A673 (cell line): ENCODE measurements at regions not wholly inside any gene's neighbourhood (a gene's known extent, or its start where the extent isn't known, plus 50 kb on each side); places are given as distances from the start of the nearest gene placed in this dataset.

ENCODE experiments used
- BruUV-seq: library from RNA; stranded (reverse); fragments of 400-500 nt; replicated peaks from 2 replicates; lab custom pipeline; 2021; lab: Mats Ljungman, UMichigan
- CTCF ChIA-PET: fragments of 300-600 bp; sonication (Branson Sonifier 250); formaldehyde crosslinking; loops from one replicate; lab custom pipeline; 2022; ENCODE audit warnings: antibody characterized with exemption; lab: Charles Lee
- POLR2A ChIA-PET: fragments of 300-600 bp; sonication (Branson Sonifier 250); formaldehyde crosslinking; loops from one replicate; lab custom pipeline; 2022; ENCODE audit warnings: antibody characterized with exemption; ENCODE audit not compliant: low non-redundant PET; lab: Charles Lee
- DNase-seq: peaks from one replicate; pipeline ENCODE4 v3.0.0-alpha.2; 2015; ENCODE audit warnings: low spot score
- H3K27ac ChIP-seq: fragments of 200-600 bp; sonication (generic); 2 replicates; pipeline ENCODE4 v1.5.1; 2016; ENCODE audit warnings: mixed run types, low read depth, mild to moderate bottlenecking, mixed read lengths, antibody characterized with exemption, low read length; ENCODE audit not compliant: poor library complexity, severe bottlenecking
- H3K27me3 ChIP-seq: fragments of 200-600 bp; sonication (generic); replicated peaks from 2 replicates; pipeline ENCODE4 v1.6.1; 2017; ENCODE audit warnings: mixed run types, low read depth, mild to moderate bottlenecking, mixed read lengths, antibody characterized with exemption, low read length; ENCODE audit not compliant: insufficient read depth, poor library complexity
- H3K36me3 ChIP-seq: fragments of 200-600 bp; sonication (generic); 2 replicates; pipeline ENCODE4 v1.6.1; 2016; ENCODE audit warnings: mixed run types, mild to moderate bottlenecking, mixed read lengths, antibody characterized with exemption, low read length; ENCODE audit not compliant: insufficient read depth, poor library complexity, severe bottlenecking
- H3K4me1 ChIP-seq: fragments of 200-600 bp; sonication (generic); 2 replicates; pipeline ENCODE4 v1.6.1; 2017; ENCODE audit warnings: mixed run types, mild to moderate bottlenecking, mixed read lengths, antibody characterized with exemption, low read length; ENCODE audit not compliant: insufficient read depth, poor library complexity, severe bottlenecking
- H3K4me3 ChIP-seq: fragments of 200-600 bp; sonication (generic); 2 replicates; pipeline ENCODE4 v1.5.1; 2016; ENCODE audit warnings: low read depth, mixed run types, mild to moderate bottlenecking, mixed read lengths, low read length; ENCODE audit not compliant: poor library complexity, severe bottlenecking
- H3K9me3 ChIP-seq: fragments of 200-600 bp; sonication (generic); 2 replicates; pipeline ENCODE4 v1.6.1; 2016; ENCODE audit warnings: mixed run types, low read depth, mild to moderate bottlenecking, mixed read lengths, antibody characterized with exemption, low read length; ENCODE audit not compliant: poor library complexity, severe bottlenecking
- CTCF ChIP-seq: fragments of 300-800, 200-600 bp; sonication (generic); conservative IDR thresholded peaks from 2 replicates; pipeline ENCODE4 v1.5.1; 2017; ENCODE audit warnings: low read depth, mild to moderate bottlenecking, antibody characterized with exemption, low read length, moderate library complexity, mixed read lengths
- EZH2 ChIP-seq: fragments of 200-600 bp; sonication (generic); IDR thresholded peaks from 2 replicates; pipeline ENCODE4 v1.6.1; 2017; ENCODE audit warnings: borderline replicate concordance, low read depth, mild to moderate bottlenecking, mixed read lengths, antibody characterized with exemption, low read length; ENCODE audit not compliant: poor library complexity, severe bottlenecking
- intact Hi-C: fragments of 100-400 bp; cut with micrococcal nuclease; formaldehyde crosslinking; loops from one replicate; pipeline ENCODE4 v1.10.0; 2022; ENCODE audit not compliant: unreplicated experiment

GRCh38 chr17:31673076-31673475 lies 186.0 kb downstream of the COPRS start:
- H3K27ac ChIP-seq: no peak overlapping the region
- TF ChIP-seq CTCF: no peak
- TF ChIP-seq EZH2: no peak
- ChIA-PET POLR2A (no interaction called here), CTCF (no interaction called here)
- no peaks in the 10 kb centered on the region for H3K9me3 ChIP-seq
- H3K4me1 ChIP-seq: no peaks in the 10 kb centered on the region
- no peak overlapping the region for H3K4me3 ChIP-seq
- no peaks in the 10 kb centered on the region for H3K36me3 ChIP-seq
- intact Hi-C loops: no loop called here
- BruUV-seq: no TSS peak
- DNase-seq: no peak
- no peaks in the 10 kb centered on the region for H3K27me3 ChIP-seq

- Histone ChIP-seq H3K27me3 (no peaks in the 10 kb centered on the region), H3K9me3 (no peaks in the 10 kb centered on the region), H3K27ac (no peak overlapping the region), H3K4me3 (no peak overlapping the region), H3K4me1 (no peaks in the 10 kb centered on the region), H3K36me3 (no peaks in the 10 kb centered on the region)
- CTCF ChIA-PET: no interaction called here
- no TSS peak for BruUV-seq
- POLR2A ChIA-PET: no interaction called here
- no peak for DNase-seq
- TF ChIP-seq CTCF (no peak), EZH2 (no peak)
- intact Hi-C loops: no loop called here
Measured at GRCh38 chr17:31672161-31672819, 186.8 kb downstream of the COPRS start.

GRCh38 chr17:31663576-31663975 lies 195.5 kb downstream of the COPRS start:
- no peaks in the 10 kb centered on the region for H3K27me3 ChIP-seq
- POLR2A ChIA-PET: no interaction called here
- peaks cover 3% of the 10 kb centered on the region for H3K9me3 ChIP-seq
- no TSS peak for BruUV-seq
- TF ChIP-seq CTCF (no peak), EZH2 (no peak)
- intact Hi-C loops: no loop called here
- no peak overlapping the region for H3K27ac ChIP-seq
- no peaks in the 10 kb centered on the region for H3K4me1 ChIP-seq
- CTCF ChIA-PET: no interaction called here
- no peaks in the 10 kb centered on the region for H3K36me3 ChIP-seq
- DNase-seq: no peak
- H3K4me3 ChIP-seq: no peak overlapping the region
